ENCODE measurements at regions not wholly inside any gene's neighbourhood (a gene's known extent, or its start where the extent isn't known, plus 50 kb on each side); places are given as distances from the start of the nearest gene placed in this dataset.

DNA sequence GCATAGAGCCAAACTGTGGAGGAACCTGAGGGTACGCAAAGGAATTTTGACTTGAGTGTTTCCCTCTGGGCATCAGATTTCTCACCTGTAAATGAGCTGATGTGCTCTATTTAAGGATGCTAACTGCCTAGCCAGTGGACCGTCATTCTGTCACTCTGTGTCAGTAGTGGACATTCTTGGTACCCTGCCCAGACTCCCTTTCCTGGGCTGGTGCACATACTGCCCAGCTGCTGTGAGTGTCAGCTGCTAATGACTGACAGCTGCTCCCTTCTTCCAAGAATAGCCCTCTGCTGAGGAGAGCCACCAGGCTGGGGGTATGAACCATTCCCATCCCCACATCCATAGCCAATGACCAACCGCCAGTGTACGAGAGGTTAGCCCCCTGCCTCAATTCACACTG lies 193.1 kb upstream of the DAB1 start:
- 80 to 83% methylated on average over 3 to 4 of the region's 4 CpGs for WGBS, 2 donors
- Histone ChIP-seq H3K27ac (no peak overlapping the region), H3K4me3 (no peak overlapping the region), H3K9me3 (no peaks in the 10 kb centered on the region), H3K4me1 (no peaks in the 10 kb centered on the region), H3K36me3 (no peaks in the 10 kb centered on the region), H3K27me3 (no peaks in the 10 kb centered on the region)
- intact Hi-C loops (cut with DNase I) = no loop called here
- TF ChIP-seq POLR2A (IDR thresholded peaks at IDR 0.05) = no peak
- TF ChIP-seq, protein P1, sequence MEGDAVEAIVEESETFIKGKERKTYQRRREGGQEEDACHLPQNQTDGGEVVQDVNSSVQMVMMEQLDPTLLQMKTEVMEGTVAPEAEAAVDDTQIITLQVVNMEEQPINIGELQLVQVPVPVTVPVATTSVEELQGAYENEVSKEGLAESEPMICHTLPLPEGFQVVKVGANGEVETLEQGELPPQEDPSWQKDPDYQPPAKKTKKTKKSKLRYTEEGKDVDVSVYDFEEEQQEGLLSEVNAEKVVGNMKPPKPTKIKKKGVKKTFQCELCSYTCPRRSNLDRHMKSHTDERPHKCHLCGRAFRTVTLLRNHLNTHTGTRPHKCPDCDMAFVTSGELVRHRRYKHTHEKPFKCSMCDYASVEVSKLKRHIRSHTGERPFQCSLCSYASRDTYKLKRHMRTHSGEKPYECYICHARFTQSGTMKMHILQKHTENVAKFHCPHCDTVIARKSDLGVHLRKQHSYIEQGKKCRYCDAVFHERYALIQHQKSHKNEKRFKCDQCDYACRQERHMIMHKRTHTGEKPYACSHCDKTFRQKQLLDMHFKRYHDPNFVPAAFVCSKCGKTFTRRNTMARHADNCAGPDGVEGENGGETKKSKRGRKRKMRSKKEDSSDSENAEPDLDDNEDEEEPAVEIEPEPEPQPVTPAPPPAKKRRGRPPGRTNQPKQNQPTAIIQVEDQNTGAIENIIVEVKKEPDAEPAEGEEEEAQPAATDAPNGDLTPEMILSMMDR (IDR thresholded peaks at IDR 0.05) = no peak
- no peak for DNase-seq

DNA sequence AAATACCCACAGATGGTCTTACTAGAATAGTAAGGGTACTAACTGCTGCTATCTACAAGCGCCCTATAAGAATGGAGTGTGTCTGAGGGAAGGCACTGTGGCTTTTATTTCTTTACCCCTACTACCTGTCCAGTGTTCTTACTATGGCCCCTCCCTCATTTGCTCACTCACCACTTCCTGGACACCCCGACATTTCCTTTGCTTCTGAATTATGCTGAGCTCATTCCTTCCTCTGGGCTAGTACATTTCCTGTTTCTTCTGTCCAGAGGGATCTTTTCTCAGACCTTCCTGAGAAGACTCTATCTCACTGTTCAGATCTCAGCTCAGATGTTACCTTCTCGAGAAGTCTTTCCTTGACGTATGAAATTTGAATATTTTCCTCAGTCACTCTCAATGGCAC lies 192.1 kb upstream of the DAB1 start:
- no peak for TF ChIP-seq POLR2A (IDR thresholded peaks at IDR 0.05)
- TF ChIP-seq, protein P1 (IDR thresholded peaks at IDR 0.05) = no peak
- intact Hi-C loops (cut with DNase I) = no loop called here
- 68 to 69% methylated on average over 4 of the region's 4 CpGs for WGBS, 2 donors

DNA sequence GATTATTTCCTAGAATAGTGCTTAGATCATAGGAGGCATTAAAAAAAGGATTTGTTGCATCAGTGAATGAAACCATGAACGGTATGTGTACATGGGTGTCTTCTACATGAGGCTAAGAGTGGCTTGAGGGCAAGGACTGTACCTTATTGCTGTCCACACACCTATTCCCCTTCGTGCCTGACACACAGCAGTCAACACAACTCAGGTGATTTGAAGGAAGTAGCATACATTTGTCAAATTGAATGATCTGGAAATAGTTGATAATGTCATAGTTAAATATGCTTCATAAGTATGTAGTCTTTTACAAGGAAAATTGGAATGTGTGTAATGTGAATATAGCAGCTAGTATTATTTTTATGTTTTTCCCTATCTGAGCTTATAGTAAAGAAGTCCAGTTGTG lies 189.0 kb upstream of the DAB1 start:
- no peak for DNase-seq
- WGBS, 2 donors = 57 to 60% methylated on average over 2 of the region's 2 CpGs

More for the DNA sequence above, 192.1 kb upstream of the DAB1 start:
- Histone ChIP-seq H3K4me3 (no peak overlapping the region), H3K27me3 (no peaks in the 10 kb centered on the region), H3K27ac (no peak overlapping the region), H3K36me3 (no peaks in the 10 kb centered on the region), H3K9me3 (no peaks in the 10 kb centered on the region), H3K4me1 (no peaks in the 10 kb centered on the region)
- DNase-seq = no peak

DNA sequence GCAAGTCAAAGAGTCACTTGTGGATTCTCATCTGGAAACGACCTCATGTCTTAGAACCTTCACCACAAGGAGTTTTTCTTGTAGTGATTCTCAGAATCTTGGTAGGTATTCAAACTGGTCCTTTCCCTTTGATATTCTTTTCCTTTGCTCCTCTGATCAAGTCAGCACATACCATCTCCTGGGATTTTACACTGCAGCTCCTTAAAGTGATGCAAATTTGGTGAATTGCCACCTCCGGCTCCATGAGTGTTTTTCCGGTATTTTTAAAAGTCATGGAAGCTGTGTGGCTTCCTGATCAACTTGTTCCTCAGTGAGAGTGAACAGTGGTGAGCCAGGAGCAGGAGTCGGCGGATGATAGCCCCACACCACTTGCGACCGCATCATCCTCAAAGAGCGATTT lies 182.1 kb upstream of the DAB1 start:
- intact Hi-C loops (cut with DNase I) = no loop called here
- 71 to 90% methylated on average over 8 of the region's 8 CpGs for WGBS, 2 donors
- TF ChIP-seq, protein P1 (IDR thresholded peaks at IDR 0.05) = no peak
- TF ChIP-seq POLR2A (IDR thresholded peaks at IDR 0.05) = no peak

More for the DNA sequence above, 189.0 kb upstream of the DAB1 start:
- Histone ChIP-seq H3K9me3 (no peaks in the 10 kb centered on the region), H3K36me3 (no peaks in the 10 kb centered on the region), H3K4me3 (no peak overlapping the region), H3K4me1 (no peaks in the 10 kb centered on the region), H3K27me3 (no peaks in the 10 kb centered on the region), H3K27ac (no peak overlapping the region)
- intact Hi-C loops (cut with DNase I) = no loop called here
- TF ChIP-seq, protein P1 (IDR thresholded peaks at IDR 0.05) = no peak
- TF ChIP-seq POLR2A (IDR thresholded peaks at IDR 0.05) = no peak

DNA sequence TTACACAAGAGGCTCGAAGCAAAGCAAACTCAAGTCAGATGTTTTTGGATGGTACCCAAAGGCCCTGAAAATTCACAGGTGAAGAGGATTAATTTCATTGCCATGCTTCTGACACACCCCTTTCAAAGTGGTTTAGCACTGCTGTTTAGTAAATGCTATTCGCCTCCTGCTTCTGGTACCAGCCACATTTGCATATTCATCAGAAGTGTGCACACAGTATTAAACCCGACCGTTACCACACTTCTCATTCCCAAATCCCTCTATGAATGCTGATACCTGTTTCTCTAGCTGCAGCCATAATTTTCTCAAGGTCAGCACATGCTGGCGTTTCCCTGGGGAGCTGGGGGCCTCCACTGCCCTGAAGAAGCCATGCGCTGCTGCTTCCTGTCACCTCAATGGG lies 179.8 kb upstream of the DAB1 start:
- WGBS, 2 donors = 41 to 51% methylated on average over 6 of the region's 6 CpGs
- no peak for DNase-seq
- no peaks in the 10 kb centered on the region for H3K4me1 ChIP-seq
- TF ChIP-seq, protein P1 (IDR thresholded peaks at IDR 0.05) = no peak
- TF ChIP-seq POLR2A (IDR thresholded peaks at IDR 0.05) = no peak
- intact Hi-C loops (cut with DNase I) = no loop called here
- no peak overlapping the region for H3K27ac ChIP-seq
- H3K36me3 ChIP-seq = no peaks in the 10 kb centered on the region
- H3K9me3 ChIP-seq = no peaks in the 10 kb centered on the region
- no peak overlapping the region for H3K4me3 ChIP-seq
- H3K27me3 ChIP-seq = no peaks in the 10 kb centered on the region

More for the DNA sequence above, 182.1 kb upstream of the DAB1 start:
- Histone ChIP-seq H3K4me3 (no peak overlapping the region), H3K36me3 (no peaks in the 10 kb centered on the region), H3K27ac (no peak overlapping the region), H3K9me3 (no peaks in the 10 kb centered on the region), H3K27me3 (no peaks in the 10 kb centered on the region), H3K4me1 (no peaks in the 10 kb centered on the region)
- DNase-seq = no peak
